AG08395 (cell line): ENCODE measurements at regions not wholly inside any gene's neighbourhood (a gene's known extent, or its start where the extent isn't known, plus 50 kb on each side); places are given as distances from the start of the nearest gene placed in this dataset.

Experiments used
- DNase-seq: peaks from one replicate; pipeline ENCODE4 v3.0.0; 2012; ENCODE audit warnings: mixed read lengths, low spot score

- no peak for DNase-seq
Observed at GRCh38 chr5:171684169-171684568, 101.4 kb upstream of the SMIM23 start.

- no peak for DNase-seq
Observed at GRCh38 chr5:171688696-171689495, 96.7 kb upstream of the SMIM23 start.

GRCh38 chr5:171689853-171690417 lies 95.7 kb upstream of the SMIM23 start:
- DNase-seq: no peak

- DNase-seq: no peak
Observed at GRCh38 chr5:171692107-171692506, 93.5 kb upstream of the SMIM23 start.

- DNase-seq: no peak
Observed at GRCh38 chr5:171692936-171693335, 92.7 kb upstream of the SMIM23 start.

DNA sequence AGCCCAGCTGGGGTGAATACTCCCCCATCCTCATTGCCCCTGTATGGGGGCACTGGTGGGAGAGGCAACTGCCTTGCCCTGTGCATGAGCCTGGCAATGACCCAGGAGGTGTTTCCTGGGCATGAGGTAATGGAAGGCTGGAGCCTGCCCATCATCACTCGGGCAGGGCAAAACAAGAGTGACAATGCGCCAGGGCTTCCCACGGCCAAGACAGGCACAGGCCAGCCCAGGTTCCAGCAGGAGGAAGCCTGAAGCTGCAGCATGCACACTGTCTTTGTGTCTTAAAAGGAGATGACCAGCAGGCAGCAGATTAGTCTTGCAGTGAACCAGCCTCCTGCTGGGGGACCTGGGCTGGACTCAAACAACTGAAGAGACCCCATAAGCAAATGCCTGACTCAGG lies 92.2 kb upstream of the SMIM23 start:
- DNase-seq: no peak

DNA sequence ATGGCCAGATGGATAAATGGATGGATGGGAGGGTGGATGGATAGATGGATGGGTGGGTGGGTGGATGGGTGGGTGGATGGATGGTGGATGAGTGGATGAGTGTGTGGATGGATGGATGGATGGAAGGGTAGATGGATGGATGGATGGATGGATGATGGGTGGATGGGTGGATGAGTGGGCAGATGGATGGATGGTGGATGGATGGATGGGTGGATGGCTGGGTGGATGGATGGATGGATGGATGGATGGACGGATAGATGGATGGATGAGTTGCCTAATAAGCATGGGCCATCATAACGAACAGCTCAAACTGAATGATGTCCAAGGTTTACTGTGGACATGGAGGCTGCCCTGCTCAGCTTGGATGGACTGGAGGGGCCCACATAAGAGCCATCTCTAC lies 89.8 kb upstream of the SMIM23 start:
- no peak for DNase-seq

DNA sequence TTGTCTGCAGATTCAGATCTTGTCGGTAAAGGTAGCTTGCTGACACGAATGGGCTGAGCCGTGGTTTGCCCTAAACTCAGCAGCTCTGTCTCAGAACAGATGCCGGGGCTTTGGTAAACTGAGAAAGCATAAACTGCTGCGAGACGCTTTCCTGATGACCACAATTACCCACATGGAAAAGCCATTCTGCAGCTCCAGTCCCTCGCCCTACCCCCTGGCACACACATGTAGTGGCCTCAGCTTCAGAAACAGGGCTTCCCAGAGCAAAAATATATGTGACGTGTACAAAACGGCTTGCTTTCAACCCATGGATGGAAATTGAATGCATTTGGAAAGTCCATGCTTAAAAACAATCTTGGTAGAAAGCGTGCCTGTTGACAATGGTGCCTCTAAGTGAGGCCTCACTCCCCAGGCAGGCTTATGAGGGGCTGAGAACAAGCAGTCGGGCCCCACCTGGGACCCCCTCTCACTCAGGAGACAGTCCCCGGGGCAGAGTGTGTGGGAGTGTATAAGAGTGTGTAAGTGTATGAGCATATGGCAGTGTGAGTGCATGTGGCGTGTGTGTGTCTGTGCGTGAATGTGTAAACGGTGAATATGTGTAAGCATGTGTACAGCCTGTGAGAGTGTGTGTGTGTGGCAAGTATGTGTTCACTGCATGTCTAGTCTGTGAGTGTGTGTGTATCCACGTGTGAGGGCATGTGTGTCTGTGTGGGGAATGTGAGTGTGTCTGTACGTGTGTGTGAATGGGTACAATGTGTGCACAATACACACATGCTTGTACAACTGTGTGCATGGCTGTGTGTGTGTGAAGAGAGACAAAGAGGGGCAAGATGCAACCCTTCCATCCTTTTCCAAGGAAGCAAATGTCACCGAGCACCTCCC lies 88.2 kb upstream of the SMIM23 start:
- DNase-seq: no peak

GRCh38 chr5:171700318-171700912 lies 85.2 kb upstream of the SMIM23 start:
- no peak for DNase-seq

DNA sequence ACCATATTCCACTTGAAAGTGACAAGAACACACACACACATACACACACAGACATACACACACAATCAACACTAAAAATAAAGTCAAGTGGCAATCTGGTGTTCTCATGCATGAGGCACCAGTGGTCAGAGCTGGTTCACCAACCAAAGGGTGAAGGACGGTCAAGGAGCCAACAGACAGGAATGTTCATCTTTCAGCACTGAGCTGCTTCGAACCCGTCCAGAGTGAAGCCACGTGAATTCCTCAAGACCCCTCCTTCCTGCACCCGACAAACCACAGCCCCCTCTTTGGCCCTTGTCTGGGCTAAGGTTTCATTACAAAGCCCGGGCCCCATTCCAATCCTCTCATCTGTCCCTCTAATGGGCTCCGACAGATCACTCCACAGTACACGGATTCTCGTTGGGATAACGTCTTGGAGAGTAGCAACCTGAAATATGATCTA lies 84.5 kb upstream of the SMIM23 start:
- no peak for DNase-seq

- no peak for DNase-seq
Observed at GRCh38 chr5:171702135-171702770, 83.4 kb upstream of the SMIM23 start.

DNA sequence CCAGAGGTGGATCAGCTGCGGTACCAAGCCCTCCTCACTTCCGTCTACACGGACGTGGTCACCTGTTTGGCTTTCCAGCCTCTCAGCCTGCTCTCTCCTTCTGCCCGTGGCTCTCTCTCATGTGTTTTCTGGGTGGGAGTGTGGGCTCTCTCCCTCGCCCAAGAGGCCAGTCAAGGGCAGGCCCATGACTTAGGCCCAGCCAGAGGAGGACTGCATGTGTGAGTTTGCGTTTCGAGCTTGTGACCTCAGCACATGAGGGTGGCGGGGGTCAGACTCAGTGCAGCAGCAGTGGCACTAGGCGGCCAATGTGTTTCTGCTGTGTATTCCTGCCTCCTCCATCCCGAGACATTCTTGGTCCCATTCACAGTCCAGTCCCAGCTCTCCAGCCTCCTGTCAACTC lies 82.5 kb upstream of the SMIM23 start:
- no peak for DNase-seq

GRCh38 chr5:171705036-171705435 lies 80.6 kb upstream of the SMIM23 start:
- no peak for DNase-seq

DNA sequence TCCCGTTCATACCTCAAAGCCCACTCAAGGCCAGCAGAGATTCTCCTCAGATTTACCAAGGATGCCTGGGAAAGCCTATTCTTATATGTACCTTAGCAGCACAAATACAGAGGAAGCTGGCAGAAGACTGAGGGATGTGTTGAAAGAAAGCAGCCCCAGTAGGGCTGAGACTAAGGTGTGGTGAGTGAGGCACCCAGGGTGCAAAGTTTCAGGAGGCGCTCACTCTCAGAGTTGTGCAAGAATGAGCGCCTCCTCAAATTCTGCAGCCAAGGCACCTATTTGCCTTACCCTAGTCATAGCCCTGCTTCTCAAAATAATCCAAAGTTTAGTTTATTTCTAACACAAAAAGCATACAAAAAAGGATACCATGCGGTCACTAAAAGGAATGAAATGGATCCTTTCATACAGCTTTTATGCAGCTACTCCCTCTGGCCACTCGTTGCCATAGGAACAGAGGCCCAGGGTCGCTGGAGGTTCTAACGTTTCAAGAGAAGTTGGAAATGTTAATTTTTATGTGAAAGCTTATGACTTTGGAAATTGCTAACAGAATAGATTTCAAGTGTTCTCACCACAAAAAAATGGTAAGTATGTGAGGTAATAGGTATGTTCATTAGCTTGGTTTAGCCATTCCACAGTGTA lies 79.7 kb upstream of the SMIM23 start:
- DNase-seq: no peak

DNA sequence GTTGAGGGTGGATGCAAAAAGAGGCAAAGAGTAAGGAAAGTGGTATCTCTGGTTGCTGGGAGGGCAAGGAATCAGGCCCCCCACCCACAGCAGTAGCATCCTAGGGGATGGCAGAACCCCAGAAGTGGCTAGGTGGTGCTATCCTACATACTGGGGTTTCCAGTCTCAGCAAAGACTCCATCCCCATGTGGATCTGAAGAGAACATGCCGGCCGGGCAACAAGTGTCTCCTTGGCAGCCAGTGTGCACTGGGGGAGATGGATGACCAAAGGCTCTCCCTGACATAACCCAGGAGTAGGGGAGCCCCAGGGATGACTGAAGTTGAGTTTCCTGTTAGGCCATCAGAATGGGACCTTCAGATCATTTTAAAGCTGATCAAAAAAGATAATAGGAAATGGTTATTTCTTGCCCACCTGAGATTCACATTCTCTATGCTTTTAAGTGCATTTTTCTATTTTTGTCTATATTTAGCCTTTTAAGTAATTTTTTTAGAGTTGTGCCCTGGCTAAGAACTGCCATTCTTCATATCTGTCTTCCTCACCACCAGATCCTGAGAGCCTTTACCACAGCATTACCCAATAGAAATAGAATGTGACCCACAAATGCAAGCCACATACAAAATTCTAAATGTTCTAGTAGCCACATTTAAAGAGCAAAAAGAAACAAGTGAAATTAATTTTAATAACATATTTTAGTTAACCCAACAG lies 78.7 kb upstream of the SMIM23 start:
- DNase-seq: no peak

DNA sequence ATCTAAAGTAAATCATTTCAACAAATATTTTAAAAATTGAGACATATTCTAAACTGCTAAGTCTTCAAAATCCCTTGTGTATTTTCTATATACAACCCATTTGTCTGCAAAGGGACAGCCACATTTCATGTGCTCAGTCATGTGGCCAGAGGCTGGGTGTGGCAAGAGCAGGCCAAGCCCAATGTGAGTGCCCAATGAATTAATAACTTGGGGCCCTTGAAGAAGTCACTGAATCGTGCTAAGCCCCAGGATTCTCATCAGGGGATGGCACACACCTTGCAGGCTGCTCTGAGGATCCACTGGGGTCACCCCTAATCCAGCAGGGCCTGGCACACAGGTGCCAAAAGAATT lies 78.2 kb upstream of the SMIM23 start:
- DNase-seq: no peak

- DNase-seq: no peak
Observed at GRCh38 chr5:171709930-171710329, 75.7 kb upstream of the SMIM23 start.

DNA sequence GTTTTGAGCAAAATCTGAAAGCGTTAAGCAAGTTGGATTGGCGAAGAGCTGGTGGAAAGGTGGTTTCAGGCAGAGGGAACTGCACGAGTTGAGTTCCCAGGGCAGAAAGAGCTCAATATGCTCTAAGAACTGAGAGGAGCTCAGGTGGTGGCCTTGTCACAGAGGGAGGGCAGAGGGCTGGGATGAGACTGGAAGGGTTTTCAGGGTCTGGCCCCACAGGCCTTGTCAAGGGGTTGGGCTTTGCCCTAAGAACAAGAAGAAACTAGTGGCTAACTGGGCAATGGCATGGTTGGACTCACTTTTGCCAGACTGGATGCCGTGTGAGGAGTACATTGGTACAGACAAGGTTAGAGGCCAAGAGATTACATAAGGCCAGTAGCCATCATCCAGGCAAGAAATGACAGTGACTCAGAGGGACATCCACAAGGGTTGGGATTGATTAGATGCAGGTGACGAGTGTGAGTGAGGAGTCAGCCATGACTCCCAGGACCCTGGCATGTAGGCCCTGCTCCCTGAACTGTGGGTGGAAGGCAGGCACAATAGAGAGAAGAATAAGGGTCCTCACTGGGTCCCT lies 75.1 kb upstream of the SMIM23 start:
- no peak for DNase-seq

- no peak for DNase-seq
Observed at GRCh38 chr5:171711571-171711970, 74.0 kb upstream of the SMIM23 start.

DNA sequence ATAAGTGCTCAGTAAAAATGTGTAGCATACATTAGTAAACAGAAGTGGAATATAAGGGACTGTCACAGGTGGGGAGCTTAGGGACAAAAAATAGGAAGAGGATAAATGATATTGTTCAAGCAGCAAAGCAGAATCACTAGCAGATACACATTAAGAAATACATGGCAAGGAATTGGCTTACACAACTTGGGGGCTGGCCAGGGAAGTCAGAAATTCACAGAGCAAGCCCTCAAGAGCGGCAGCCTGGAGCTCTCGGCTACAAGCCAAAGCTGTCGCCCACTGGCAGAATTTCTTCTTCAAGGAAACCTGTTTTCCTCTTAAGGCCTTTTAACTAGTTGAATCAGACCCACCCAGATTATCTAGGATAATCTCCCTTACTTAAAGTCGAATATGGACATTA lies 73.0 kb upstream of the SMIM23 start:
- no peak for DNase-seq

DNA sequence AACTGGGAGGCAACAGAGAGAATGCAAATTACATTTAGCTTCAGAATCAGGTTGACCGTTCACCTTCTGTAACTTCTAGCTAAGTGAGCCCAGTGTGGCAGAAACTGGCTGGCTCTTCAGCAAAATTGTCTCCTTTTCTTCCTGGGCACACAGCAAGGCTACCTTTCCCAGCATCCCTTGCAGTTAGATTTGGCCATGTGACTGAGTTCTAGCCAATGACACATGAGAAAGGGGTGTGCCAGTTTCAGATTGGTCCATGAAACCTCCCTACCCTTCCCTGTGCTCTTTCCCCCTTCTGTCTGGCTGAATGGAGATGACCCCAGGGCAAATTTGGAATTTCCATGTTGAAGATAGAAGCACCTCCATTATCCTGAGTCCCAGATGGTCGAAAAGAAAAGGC lies 72.5 kb upstream of the SMIM23 start:
- DNase-seq: no peak
